ENCODE measurements at regions not wholly inside any gene's neighbourhood (a gene's known extent, or its start where the extent isn't known, plus 50 kb on each side); places are given as distances from the start of the nearest gene placed in this dataset.

- TF ChIP-seq GLMP (CRISPR knock-in tag; IDR thresholded peaks at IDR 0.05; ENCODE audit: borderline replicate concordance) (no peak), TCF12 (IDR thresholded peaks at IDR 0.05) (no peak), TCF12 (CRISPR knock-in tag; IDR thresholded peaks at IDR 0.05) (no peak), RFX1 (IDR thresholded peaks at IDR 0.05) (no peak), CBX1 (IDR thresholded peaks at IDR 0.05; ENCODE audit: low read depth) (no peak), DDIT3 (CRISPR knock-in tag; IDR thresholded peaks at IDR 0.05) (no peak), HNRNPH1 (optimal IDR thresholded peaks at IDR 0.05; ENCODE audit: low read depth, low read length) (no peak), BCL3 (CRISPR knock-in tag; IDR thresholded peaks at IDR 0.05) (no peak), SP5 (CRISPR knock-in tag; IDR thresholded peaks at IDR 0.05; ENCODE audit: borderline replicate concordance, low read depth) (no peak), PAXIP1 (CRISPR knock-in tag; conservative IDR thresholded peaks at IDR 0.05) (no peak), SP1 (IDR thresholded peaks at IDR 0.05) (no peak), SP1 (CRISPR knock-in tag; IDR thresholded peaks at IDR 0.05) (no peak)
These were observed 222.0 kb downstream of the TOMM20 start (continued) for GRCh38 chr1:234906654-234907053.
